Adrenal gland (tissue), 9 donors: ENCODE measurements at regions not wholly inside any gene's neighbourhood (a gene's known extent, or its start where the extent isn't known, plus 50 kb on each side); places are given as distances from the start of the nearest gene placed in this dataset.

Experiments
- DNase-seq, 7 donors: peaks; one replicate each; pipeline ENCODE4 v3.0.0-alpha.2; 2019 to 2020
- H3K27ac ChIP-seq, 5 donors: fragments of 200-600 bp; sonication (generic) in 4 of 5; 1 replicate in 3 of 5; 2 replicates in 2 of 5; pipeline versions ENCODE4 v1.5.1 to v1.8.0; 2016 to 2020; ENCODE audit warnings: mild to moderate bottlenecking in 1 of 5
- H3K27me3 ChIP-seq: fragments of 200-600 bp; 2 replicates; pipeline ENCODE4 v1.8.0; 2021
- H3K36me3 ChIP-seq, 2 donors: fragments of 200-600 bp; replicated peaks in 1 of 2; 1 replicate in 1 of 2; 2 replicates in 1 of 2; pipeline versions ENCODE4 v1.5.1 to v1.8.0; 2018 to 2022
- H3K4me1 ChIP-seq, 2 donors: fragments of 200-600 bp; replicated peaks in 1 of 2; 1 replicate in 1 of 2; 2 replicates in 1 of 2; pipeline versions ENCODE4 v1.5.1 to v1.8.0; 2018 to 2021
- H3K4me3 ChIP-seq, 4 donors: fragments of 200-600 bp; sonication (generic) in 3 of 4; one replicate each; pipeline ENCODE4 v1.5.1; 2016 to 2018
- H3K9me3 ChIP-seq, 3 donors: fragments of 200-600 bp; sonication (generic) in 1 of 3; replicated peaks in 1 of 3; 1 replicate in 2 of 3; 2 replicates in 1 of 3; pipeline versions ENCODE4 v1.5.1 to v1.8.0; 2016 to 2021
- CTCF ChIP-seq, 6 experiments: fragments of 450-650 bp in 4 of 6; fragments of 200-600 bp in 2 of 6; sonication (generic) in 1 of 6; IDR thresholded peaks; 1 replicate in 5 of 6; 2 replicates in 1 of 6; pipeline versions ENCODE4 v1.5.1 to v1.8.0; 2016 to 2021; ENCODE audit warnings: antibody characterized with exemption in 6 of 6, mild to moderate bottlenecking in 2 of 6, moderate library complexity in 1 of 6
- POLR2A ChIP-seq, 2 donors: fragments of 450-650 bp; IDR thresholded peaks; one replicate each; pipeline ENCODE4 v1.6.1; 2017; ENCODE audit warnings: antibody characterized with exemption in 2 of 2, mild to moderate bottlenecking in 2 of 2, moderate library complexity in 1 of 2
- WGBS, 4 donors: extraction: QIAGEN DNeasy Blood & Tissue Kit in 2 of 4; methylation state at CpG; one replicate each; pipeline versions ENCODE4 v1.1.5 to v1.1.7; 2013 to 2017; 5-methylcytosine and 5-hydroxymethylcytosine counted together
- intact Hi-C, 2 donors: fragments of 100-400 bp; cut with DNase I; formaldehyde crosslinking; loops; one replicate each; pipeline versions ENCODE4 v1.14.1 to v1.15.0; 2022 to 2023
- donor health status: healthy with polysubstance abuse.
- donor health status: Bipolar disorder and iron deficiency.
- donor health status: DM: yes; HTN: yes; CAD: no.
- donor health status: DM: no; HTN: no; CAD: no.
- donor health status: DM: no; HTN: no; CAD: no.

- intact Hi-C loops = no loop called here
- WGBS, 4 donors = 51 to 78% (median 63%) methylated on average over 1 of the region's 1 CpG
- H3K27ac ChIP-seq = no peak overlapping the region
These were observed 238.4 kb upstream of the NR5A2 start for GRCh38 chr1:199789141-199789540.

GRCh38 chr1:199791495-199791894, 236.0 kb upstream of the NR5A2 start:
- H3K9me3 ChIP-seq = no peaks in the 10 kb centered on the region
- TF ChIP-seq CTCF (IDR thresholded peaks at IDR 0.05) = no peak
- no peak for TF ChIP-seq POLR2A (IDR thresholded peaks at IDR 0.05)
- WGBS, 4 donors = 73 to 83% (median 75%) methylated on average over 3 of the region's 3 CpGs
- H3K4me3 ChIP-seq = no peak overlapping the region
- intact Hi-C loops = no loop called here
- DNase-seq = no peak
- H3K4me1 ChIP-seq = no peaks in the 10 kb centered on the region
- no peak overlapping the region for H3K27ac ChIP-seq
- H3K27me3 ChIP-seq = no peaks in the 10 kb centered on the region
- H3K36me3 ChIP-seq = no peaks in the 10 kb centered on the region

More at GRCh38 chr1:199789141-199789540, 238.4 kb upstream of the NR5A2 start:
- TF ChIP-seq POLR2A (IDR thresholded peaks at IDR 0.05) (no peak), CTCF (IDR thresholded peaks at IDR 0.05) (no peak)
- H3K9me3 ChIP-seq = no peaks in the 10 kb centered on the region
- no peaks in the 10 kb centered on the region for H3K36me3 ChIP-seq
- no peak overlapping the region for H3K4me3 ChIP-seq
- H3K27me3 ChIP-seq = no peaks in the 10 kb centered on the region
- DNase-seq = no peak
- no peaks in the 10 kb centered on the region for H3K4me1 ChIP-seq

- Histone ChIP-seq H3K4me3 (no peak overlapping the region), H3K9me3 (no peaks in the 10 kb centered on the region), H3K36me3 (no peaks in the 10 kb centered on the region), H3K4me1 (no peaks in the 10 kb centered on the region), H3K27ac (no peak overlapping the region), H3K27me3 (no peaks in the 10 kb centered on the region)
- intact Hi-C loops = no loop called here
- no peak for TF ChIP-seq CTCF (IDR thresholded peaks at IDR 0.05)
- no peak for TF ChIP-seq POLR2A (IDR thresholded peaks at IDR 0.05)
- WGBS, 4 donors = 83 to 94% (median 92%) methylated on average over 1 of the region's 1 CpG
- no peak for DNase-seq
These were observed 234.6 kb upstream of the NR5A2 start for GRCh38 chr1:199792874-199793273.

GRCh38 chr1:199794105-199794863, 233.2 kb upstream of the NR5A2 start:
- TF ChIP-seq POLR2A (IDR thresholded peaks at IDR 0.05) = no peak
- WGBS, 4 donors = 72 to 82% (median 76%) methylated on average over 9 of the region's 9 CpGs
- H3K9me3 ChIP-seq = no peaks in the 10 kb centered on the region
- no peak overlapping the region for H3K27ac ChIP-seq
- no peak for DNase-seq
- no peaks in the 10 kb centered on the region for H3K36me3 ChIP-seq
- H3K4me3 ChIP-seq = no peak overlapping the region
- intact Hi-C loops = no loop called here
- no peaks in the 10 kb centered on the region for H3K27me3 ChIP-seq
- no peaks in the 10 kb centered on the region for H3K4me1 ChIP-seq

- TF ChIP-seq POLR2A (IDR thresholded peaks at IDR 0.05) (no peak), CTCF (IDR thresholded peaks at IDR 0.05) (no peak)
- Histone ChIP-seq H3K27ac (no peak overlapping the region), H3K36me3 (no peaks in the 10 kb centered on the region), H3K27me3 (no peaks in the 10 kb centered on the region), H3K4me1 (no peaks in the 10 kb centered on the region), H3K9me3 (no peaks in the 10 kb centered on the region), H3K4me3 (no peak overlapping the region)
- intact Hi-C loops = no loop called here
- WGBS, 4 donors = 83 to 87% (median 84%) methylated on average over 8 of the region's 8 CpGs
- DNase-seq = no peak
These were observed 228.4 kb upstream of the NR5A2 start for GRCh38 chr1:199799116-199799515.
